ENCODE measurements at regions not wholly inside any gene's neighbourhood (a gene's known extent, or its start where the extent isn't known, plus 50 kb on each side); places are given as distances from the start of the nearest gene placed in this dataset.
"Not testable (repeated sequence)": the region's sequence is repeated elsewhere in the genome, so short reads cannot be mapped to it uniquely, and the experiment has no call there.

- DNase-seq (ENCODE audit: low read depth), result no peak
Measured at GRCh38 chr6:81624453-81624852, 128.0 kb downstream of the TENT5A start.

GRCh38 chr6:81623106-81623759, 129.2 kb downstream of the TENT5A start:
- DNase-seq (ENCODE audit: low read depth), result no peak

GRCh38 chr6:81621816-81622395, 130.6 kb downstream of the TENT5A start:
- no peak for DNase-seq (ENCODE audit: low read depth)

- DNase-seq (ENCODE audit: low read depth), result no peak
Measured at GRCh38 chr6:81614292-81614691, 138.2 kb downstream of the TENT5A start.

- DNase-seq (ENCODE audit: low read depth), result peak; percentile 36
Measured at GRCh38 chr6:81613606-81614005, 138.9 kb downstream of the TENT5A start.

- no peak for DNase-seq (ENCODE audit: low read depth)
Measured at GRCh38 chr6:81612136-81612535, 140.3 kb downstream of the TENT5A start.

- no peak for DNase-seq (ENCODE audit: low read depth)
Measured at GRCh38 chr6:81609736-81610135, 142.7 kb downstream of the TENT5A start.

GRCh38 chr6:81608776-81609175, 143.7 kb downstream of the TENT5A start:
- no peak for DNase-seq (ENCODE audit: low read depth)

- peak; percentile 62 for DNase-seq (ENCODE audit: low read depth)
Measured at GRCh38 chr6:81606965-81607381, 145.5 kb downstream of the TENT5A start.

- DNase-seq (ENCODE audit: low read depth), result no peak
Measured at GRCh38 chr6:81605526-81605925, 147.0 kb downstream of the TENT5A start.

GRCh38 chr6:81601918-81602317, 150.6 kb downstream of the TENT5A start:
- no peak for DNase-seq (ENCODE audit: low read depth)

GRCh38 chr6:81600488-81600887, 152.0 kb downstream of the TENT5A start:
- DNase-seq (ENCODE audit: low read depth), result not testable (repeated sequence)

- DNase-seq (ENCODE audit: low read depth), result no peak
Measured at GRCh38 chr6:81594501-81594900, 158.0 kb downstream of the TENT5A start.

- no peak for DNase-seq (ENCODE audit: low read depth)
Measured at GRCh38 chr6:81590314-81590691, 162.2 kb downstream of the TENT5A start.

GRCh38 chr6:81589465-81590313, 162.8 kb downstream of the TENT5A start:
- no peak for DNase-seq (ENCODE audit: low read depth)

- DNase-seq (ENCODE audit: low read depth), result not testable (repeated sequence)
Measured at GRCh38 chr6:81585686-81586085, 166.8 kb downstream of the TENT5A start.

GRCh38 chr6:81584156-81584555, 168.3 kb downstream of the TENT5A start:
- DNase-seq (ENCODE audit: low read depth), result not testable (repeated sequence)

- peak; percentile 55 for DNase-seq (ENCODE audit: low read depth)
Measured at GRCh38 chr6:81575442-81575841, 177.0 kb downstream of the TENT5A start.

GRCh38 chr6:81572020-81572419, 180.5 kb downstream of the TENT5A start:
- DNase-seq (ENCODE audit: low read depth), result no peak

- no peak for DNase-seq (ENCODE audit: low read depth)
Measured at GRCh38 chr6:81570681-81571080, 181.8 kb downstream of the TENT5A start.

GRCh38 chr6:81568973-81569372, 183.5 kb downstream of the TENT5A start:
- DNase-seq (ENCODE audit: low read depth), result no peak

GRCh38 chr6:81565071-81565470, 187.4 kb downstream of the TENT5A start:
- DNase-seq (ENCODE audit: low read depth), result no peak

GRCh38 chr6:81564470-81565068, 187.9 kb downstream of the TENT5A start:
- DNase-seq (ENCODE audit: low read depth), result no peak

Data from GM04504 (cell line).